Stomach (tissue), 4 donors: ENCODE measurements at regions not wholly inside any gene's neighbourhood (a gene's known extent, or its start where the extent isn't known, plus 50 kb on each side); places are given as distances from the start of the nearest gene placed in this dataset.
"Not testable (repeated sequence)": the region's sequence is repeated elsewhere in the genome, so short reads cannot be mapped to it uniquely, and the experiment has no call there.

ENCODE experiments used
- CTCF ChIP-seq, 7 experiments: fragments of 450-650 bp in 4 of 7; fragments of 200-600 bp in 3 of 7; sonication (generic) in 3 of 7; IDR thresholded peaks; one replicate each; pipeline ENCODE4 v1.5.1; 2016 to 2019; ENCODE audit warnings: antibody characterized with exemption in 7 of 7, control low read depth in 2 of 7, mild to moderate bottlenecking in 1 of 7
- EP300 ChIP-seq: sonication (generic); formaldehyde crosslinking; IDR thresholded peaks from one replicate; pipeline ENCODE4 v1.6.1; 2017; ENCODE audit warnings: antibody characterized with exemption
- POLR2A ChIP-seq, 4 donors: fragments of 450-650 bp; IDR thresholded peaks; one replicate each; pipeline ENCODE4 v1.6.1; 2016; ENCODE audit warnings: antibody characterized with exemption in 4 of 4, control low read depth in 2 of 4, mild to moderate bottlenecking in 1 of 4, moderate library complexity in 1 of 4

- TF ChIP-seq CTCF (IDR thresholded peaks at IDR 0.05); POLR2A (IDR thresholded peaks at IDR 0.05); EP300: not testable (repeated sequence)
Observed at GRCh38 chr1:146695388-146695787, 242.7 kb upstream of the NBPF12 start.
